K562 (cell line): ENCODE measurements at regions not wholly inside any gene's neighbourhood (a gene's known extent, or its start where the extent isn't known, plus 50 kb on each side); places are given as distances from the start of the nearest gene placed in this dataset.

Experiments
- ATF6 ChIP-seq: sonication (generic); formaldehyde crosslinking; IDR thresholded peaks from 2 replicates; pipeline ENCODE4 v1.4.0; 2020; ENCODE audit warnings: mild to moderate bottlenecking, missing genetic modification reagents
- BCOR ChIP-seq: fragments of 450-650 bp; IDR thresholded peaks from 2 replicates; pipeline ENCODE4 v1.6.1; 2016
- CHD4 ChIP-seq: fragments of 200-600 bp; sonication (generic); IDR thresholded peaks from 3 replicates; pipeline ENCODE4 v1.6.1; 2012; ENCODE audit warnings: low read depth, mild to moderate bottlenecking, mixed read lengths, low read length, inconsistent platforms; ENCODE audit not compliant: insufficient read depth, insufficient replicate concordance, poor library complexity, severe bottlenecking
- NELFE ChIP-seq: IDR thresholded peaks from 2 replicates; pipeline ENCODE4 v1.6.1; 2011; ENCODE audit warnings: mild to moderate bottlenecking; ENCODE audit not compliant: insufficient read depth, insufficient read length
- RBBP5 ChIP-seq: fragments of 200-600 bp; sonication (generic); IDR thresholded peaks from 2 replicates; pipeline ENCODE4 v1.6.1; 2012; ENCODE audit warnings: borderline replicate concordance, mild to moderate bottlenecking, low read length, control low read depth, inconsistent platforms; ENCODE audit not compliant: insufficient read depth, poor library complexity, severe bottlenecking
- RBM14 ChIP-seq: fragments of 200-400 bp; formaldehyde crosslinking; IDR thresholded peaks from 2 replicates; pipeline ENCODE4 v1.6.1; 2018; ENCODE audit warnings: low read depth, mild to moderate bottlenecking, low read length, moderate library complexity, borderline replicate concordance; ENCODE audit not compliant: insufficient read depth
- SMARCB1 ChIP-seq: IDR thresholded peaks from 2 replicates; pipeline ENCODE4 v1.6.1; 2011; ENCODE audit warnings: improper control_type of control experiment, low read depth; ENCODE audit not compliant: insufficient read length
- SREBF1 ChIP-seq: fragments of 150-350 bp; IDR thresholded peaks from 2 replicates; pipeline ENCODE4 v1.6.1; 2014; ENCODE audit warnings: antibody characterized with exemption, low read depth, low read length, borderline replicate concordance
- STAT5B ChIP-seq: fragments of 250-450 bp; sonication (Bioruptor Pico); IDR thresholded peaks from 2 replicates; pipeline ENCODE4 v1.8.0; 2021; ENCODE audit warnings: mild to moderate bottlenecking, inconsistent platforms
- ZBTB33 ChIP-seq: sonication (generic); formaldehyde crosslinking; IDR thresholded peaks from 2 replicates; pipeline ENCODE4 v1.8.1; 2023; ENCODE audit warnings: mild to moderate bottlenecking, missing genetic modification reagents
- ZNF274 ChIP-seq: IDR thresholded peaks from 2 replicates; pipeline ENCODE4 v1.6.1; 2011; ENCODE audit warnings: low read depth, mild to moderate bottlenecking, low read length, moderate library complexity, borderline replicate concordance
- ZSCAN29 ChIP-seq: fragments of 450-650 bp; IDR thresholded peaks from 2 replicates; pipeline ENCODE4 v1.6.1; 2017

GRCh38 chr5:152290181-152290580, 114.9 kb downstream of the NMUR2 start (continued):
- TF ChIP-seq SREBF1 = no peak
- no peak for TF ChIP-seq ZSCAN29
- no peak for TF ChIP-seq BCOR
- no peak for TF ChIP-seq ATF6 (CRISPR knock-in tag)
- no peak for TF ChIP-seq CHD4
- no peak for TF ChIP-seq RBM14
- TF ChIP-seq NELFE = no peak
- no peak for TF ChIP-seq ZBTB33 (CRISPR knock-in tag)
- no peak for TF ChIP-seq SMARCB1
- TF ChIP-seq STAT5B (CRISPR knock-in tag) = no peak
- TF ChIP-seq ZNF274 = no peak
- TF ChIP-seq RBBP5 = no peak
